GM19351 (cell line): ENCODE measurements at regions not wholly inside any gene's neighbourhood (a gene's known extent, or its start where the extent isn't known, plus 50 kb on each side); places are given as distances from the start of the nearest gene placed in this dataset.

Experiments used
- ATAC-seq: cut with Tn5 transposase; IDR thresholded peaks from one replicate; pipeline ENCODE4 v1.9.1; 2021; ENCODE audit warnings: mild to moderate bottlenecking, moderate library complexity; ENCODE audit not compliant: unreplicated experiment

GRCh38 chr5:135207866-135208265 is 173.8 kb upstream of the PITX1 start:
- ATAC-seq = no peak

GRCh38 chr5:135206862-135207261 is 172.8 kb upstream of the PITX1 start:
- ATAC-seq = no peak

- no peak for ATAC-seq
Observed at GRCh38 chr5:135205632-135206349, 171.8 kb upstream of the PITX1 start.

DNA sequence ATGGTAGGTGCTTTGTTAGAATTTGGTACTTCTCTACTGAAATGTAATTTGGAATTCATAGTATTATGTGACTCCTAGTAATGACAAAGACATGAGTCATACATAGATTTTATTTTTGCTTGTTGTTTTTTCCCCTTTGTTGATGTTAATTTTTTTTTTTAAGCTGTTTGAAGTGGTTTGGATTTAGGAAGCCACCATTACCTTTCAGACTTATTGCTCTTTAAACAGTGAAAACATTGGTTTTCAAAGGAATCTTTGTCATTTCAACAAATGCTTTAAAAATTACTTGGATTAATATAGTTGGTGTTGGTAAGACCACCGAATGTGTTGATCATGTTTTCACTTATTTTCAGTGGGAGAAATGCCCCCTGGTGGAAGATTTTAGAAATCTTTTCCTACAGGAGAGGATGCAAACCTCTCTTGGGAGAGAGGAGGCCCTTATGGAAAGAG is 170.1 kb upstream of the PITX1 start:
- ATAC-seq = no peak

GRCh38 chr5:135203593-135204036 is 169.6 kb upstream of the PITX1 start:
- ATAC-seq = no peak

DNA sequence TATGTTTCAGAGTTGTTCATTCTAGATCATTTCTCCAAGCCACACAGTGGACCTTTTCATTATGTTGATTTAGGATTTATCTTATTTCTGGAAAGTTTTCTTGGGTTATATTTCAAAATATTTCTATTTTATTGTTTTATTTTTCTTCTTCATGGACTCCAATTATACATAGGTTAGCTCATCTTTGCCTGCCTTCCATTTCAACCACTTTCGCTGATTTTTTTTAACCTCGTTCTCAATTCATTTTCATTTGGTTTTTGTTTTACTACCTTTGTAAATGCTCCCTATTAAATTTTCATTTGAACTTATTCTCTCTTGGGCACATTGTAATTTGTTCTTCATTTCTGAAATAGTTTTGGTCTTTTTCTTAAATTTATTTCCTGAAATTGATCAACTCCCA is 169.0 kb upstream of the PITX1 start:
- ATAC-seq = no peak

- ATAC-seq = no peak
Observed at GRCh38 chr5:135199919-135200318, 165.9 kb upstream of the PITX1 start.

GRCh38 chr5:135196483-135196882 is 162.5 kb upstream of the PITX1 start:
- ATAC-seq = no peak

DNA sequence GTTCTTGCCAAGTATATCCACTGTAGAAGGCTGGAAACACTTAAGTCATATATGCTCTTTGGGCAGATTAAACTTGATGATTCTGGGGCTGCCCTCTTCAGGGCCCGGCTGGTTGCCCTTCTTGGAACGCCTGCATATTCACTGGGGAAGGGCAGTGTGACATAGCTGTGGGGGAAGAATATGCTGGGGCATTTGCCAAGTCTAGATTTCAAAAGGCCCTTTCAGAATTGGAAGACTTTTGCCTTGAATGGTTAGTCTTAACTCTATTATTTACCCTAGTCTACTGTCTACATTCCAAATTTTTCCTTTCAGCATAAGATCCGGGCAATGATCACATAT is 161.2 kb upstream of the PITX1 start:
- ATAC-seq = no peak

- no peak for ATAC-seq
Observed at GRCh38 chr5:135194573-135195269, 160.7 kb upstream of the PITX1 start.

GRCh38 chr5:135194126-135194488 is 160.1 kb upstream of the PITX1 start:
- ATAC-seq = no peak

- ATAC-seq = no peak
Observed at GRCh38 chr5:135193213-135194125, 159.4 kb upstream of the PITX1 start.

GRCh38 chr5:135192351-135192750 is 158.3 kb upstream of the PITX1 start:
- ATAC-seq = no peak

DNA sequence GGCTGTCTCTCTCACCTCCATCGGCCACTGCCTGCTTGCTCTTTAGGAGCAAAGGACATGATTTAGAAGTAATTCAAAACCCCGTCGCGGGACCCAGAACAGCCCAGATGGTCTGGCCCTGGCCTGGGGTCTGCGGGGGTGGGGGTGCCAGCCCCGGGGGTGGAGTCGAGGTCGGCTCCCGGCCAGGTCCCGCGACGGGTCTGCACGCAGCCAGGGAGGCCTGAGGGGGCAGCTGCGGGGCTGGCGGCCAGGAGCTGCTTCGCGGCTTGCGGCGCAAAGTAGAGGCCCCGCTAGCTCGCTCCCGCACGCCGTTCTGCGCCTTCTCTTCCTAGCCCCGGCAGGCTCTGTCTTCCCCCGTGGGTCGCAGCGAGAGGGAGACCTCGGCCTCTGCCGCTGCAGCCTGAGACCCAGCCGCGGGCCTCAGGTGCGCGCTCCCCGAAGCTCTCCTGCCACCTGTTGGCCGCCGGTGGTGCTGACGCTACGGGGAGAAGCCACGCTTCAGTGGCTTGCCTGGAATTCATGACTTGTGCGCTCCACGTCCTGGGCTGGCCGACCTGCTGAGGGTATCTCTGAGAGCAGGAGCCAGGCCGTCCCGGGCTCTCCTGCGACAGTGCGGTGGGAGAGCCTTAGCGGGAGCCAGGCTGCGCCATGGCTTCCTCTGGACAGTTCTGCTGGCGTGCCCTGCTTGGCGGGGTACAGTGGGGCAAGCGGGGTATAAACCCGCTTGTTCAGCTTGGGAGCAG is 157.2 kb upstream of the PITX1 start:
- ATAC-seq = peak; percentile 94

- no peak for ATAC-seq
Observed at GRCh38 chr5:135190416-135191083, 156.5 kb upstream of the PITX1 start.

- ATAC-seq = no peak
Observed at GRCh38 chr5:135189024-135189423, 155.0 kb upstream of the PITX1 start.

GRCh38 chr5:135188233-135188914 is 154.3 kb upstream of the PITX1 start:
- ATAC-seq = no peak

- no peak for ATAC-seq
Observed at GRCh38 chr5:135186662-135187522, 152.9 kb upstream of the PITX1 start.
